GM12875 (cell line): ENCODE measurements at regions not wholly inside any gene's neighbourhood (a gene's known extent, or its start where the extent isn't known, plus 50 kb on each side); places are given as distances from the start of the nearest gene placed in this dataset.

ENCODE experiments used
- H3K4me3 ChIP-seq: one replicate; pipeline ENCODE4 v1.5.1; 2011; ENCODE audit warnings: low read depth, low read length, control low read depth
- TF ChIP-seq, protein P1 (sequence below): IDR thresholded peaks from 2 replicates; pipeline ENCODE4 v1.5.1; 2011; ENCODE audit warnings: low read depth, mild to moderate bottlenecking, control low read depth, inconsistent platforms, low read length, moderate library complexity, borderline replicate concordance; ENCODE audit not compliant: insufficient read depth

DNA sequence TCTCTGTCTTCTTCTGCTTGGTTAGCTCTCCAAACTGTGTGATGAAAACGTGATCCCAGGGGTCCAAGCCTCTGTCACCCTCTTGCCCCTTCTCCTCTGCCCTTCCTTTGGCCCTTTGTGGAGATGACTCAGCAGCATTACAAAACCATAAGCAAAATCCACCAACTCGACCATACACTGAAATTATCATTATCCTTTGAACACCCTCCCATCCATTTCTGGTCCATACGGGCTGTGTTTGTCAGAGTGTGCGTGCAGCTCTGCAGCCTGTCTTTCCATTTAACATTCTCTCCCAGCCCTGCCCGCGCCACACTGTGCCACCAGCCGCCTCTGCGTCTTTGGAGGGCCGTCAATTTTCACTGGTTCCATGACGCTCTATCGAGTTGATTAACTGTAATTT lies 69.2 kb downstream of the SLC25A47 start:
- TF ChIP-seq, protein P1, sequence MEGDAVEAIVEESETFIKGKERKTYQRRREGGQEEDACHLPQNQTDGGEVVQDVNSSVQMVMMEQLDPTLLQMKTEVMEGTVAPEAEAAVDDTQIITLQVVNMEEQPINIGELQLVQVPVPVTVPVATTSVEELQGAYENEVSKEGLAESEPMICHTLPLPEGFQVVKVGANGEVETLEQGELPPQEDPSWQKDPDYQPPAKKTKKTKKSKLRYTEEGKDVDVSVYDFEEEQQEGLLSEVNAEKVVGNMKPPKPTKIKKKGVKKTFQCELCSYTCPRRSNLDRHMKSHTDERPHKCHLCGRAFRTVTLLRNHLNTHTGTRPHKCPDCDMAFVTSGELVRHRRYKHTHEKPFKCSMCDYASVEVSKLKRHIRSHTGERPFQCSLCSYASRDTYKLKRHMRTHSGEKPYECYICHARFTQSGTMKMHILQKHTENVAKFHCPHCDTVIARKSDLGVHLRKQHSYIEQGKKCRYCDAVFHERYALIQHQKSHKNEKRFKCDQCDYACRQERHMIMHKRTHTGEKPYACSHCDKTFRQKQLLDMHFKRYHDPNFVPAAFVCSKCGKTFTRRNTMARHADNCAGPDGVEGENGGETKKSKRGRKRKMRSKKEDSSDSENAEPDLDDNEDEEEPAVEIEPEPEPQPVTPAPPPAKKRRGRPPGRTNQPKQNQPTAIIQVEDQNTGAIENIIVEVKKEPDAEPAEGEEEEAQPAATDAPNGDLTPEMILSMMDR = no peak
- H3K4me3 ChIP-seq = no peak overlapping the region

DNA sequence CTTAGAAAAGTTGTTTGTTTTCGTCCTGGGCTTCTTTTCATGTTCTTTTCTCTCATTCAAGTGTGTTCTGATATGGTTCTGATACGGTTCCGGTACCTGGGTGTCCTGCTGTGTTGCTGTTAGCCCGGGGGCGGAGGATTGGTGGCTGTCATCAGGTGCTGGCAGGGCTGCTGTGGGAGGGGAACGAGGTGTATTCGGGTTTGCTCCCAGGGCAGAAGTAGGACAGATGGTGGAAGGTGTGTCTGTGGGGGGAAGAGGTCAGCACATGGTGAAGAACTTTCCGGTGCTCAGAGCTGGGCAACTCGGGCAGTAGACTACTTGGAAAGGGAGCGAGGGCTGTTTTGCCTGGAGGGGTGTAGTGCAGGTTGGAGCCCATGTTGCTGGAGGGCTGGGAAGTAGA lies 70.2 kb downstream of the SLC25A47 start:
- H3K4me3 ChIP-seq = no peak overlapping the region
- TF ChIP-seq, protein P1 = no peak

DNA sequence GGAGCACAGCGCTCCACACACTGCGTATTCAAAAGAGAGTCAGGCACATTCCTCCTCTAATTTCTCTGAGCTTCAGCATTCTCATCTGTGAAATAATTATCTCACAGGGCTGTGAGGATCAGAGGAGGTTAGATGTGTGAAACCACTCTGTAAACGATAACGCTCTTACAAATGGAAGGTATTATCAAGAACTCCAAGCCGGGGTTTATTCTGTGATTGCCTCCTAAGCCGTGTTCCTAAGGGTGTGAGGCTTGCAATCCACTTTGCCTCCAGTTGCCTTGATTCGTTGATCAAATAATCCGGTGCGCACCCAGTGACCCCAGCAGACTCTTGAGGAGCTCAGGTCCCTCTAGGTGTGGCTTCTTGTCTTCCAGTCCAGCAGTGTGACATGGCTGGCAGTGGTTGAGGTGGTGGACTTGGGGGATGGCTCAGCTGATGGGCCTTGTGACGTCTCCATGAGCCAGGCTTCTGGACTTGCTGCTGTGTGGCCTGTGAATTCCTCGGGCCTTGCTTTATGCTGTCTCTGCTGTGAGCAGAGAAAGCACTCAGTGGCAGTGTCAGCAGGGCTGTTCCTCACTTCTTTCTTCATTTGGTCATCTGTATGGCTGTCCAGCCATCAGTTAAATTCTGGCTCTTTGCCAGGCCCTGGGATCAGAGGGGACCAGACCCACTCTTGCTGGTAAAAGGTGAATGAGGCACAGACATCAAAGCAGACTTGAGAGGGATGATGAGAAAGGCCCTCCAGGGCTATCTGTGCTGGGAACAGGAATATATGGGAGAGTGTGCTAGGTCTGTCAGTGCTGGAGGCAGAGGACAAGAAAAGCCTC lies 71.0 kb downstream of the SLC25A47 start:
- H3K4me3 ChIP-seq = no peak overlapping the region
- TF ChIP-seq, protein P1 = no peak

DNA sequence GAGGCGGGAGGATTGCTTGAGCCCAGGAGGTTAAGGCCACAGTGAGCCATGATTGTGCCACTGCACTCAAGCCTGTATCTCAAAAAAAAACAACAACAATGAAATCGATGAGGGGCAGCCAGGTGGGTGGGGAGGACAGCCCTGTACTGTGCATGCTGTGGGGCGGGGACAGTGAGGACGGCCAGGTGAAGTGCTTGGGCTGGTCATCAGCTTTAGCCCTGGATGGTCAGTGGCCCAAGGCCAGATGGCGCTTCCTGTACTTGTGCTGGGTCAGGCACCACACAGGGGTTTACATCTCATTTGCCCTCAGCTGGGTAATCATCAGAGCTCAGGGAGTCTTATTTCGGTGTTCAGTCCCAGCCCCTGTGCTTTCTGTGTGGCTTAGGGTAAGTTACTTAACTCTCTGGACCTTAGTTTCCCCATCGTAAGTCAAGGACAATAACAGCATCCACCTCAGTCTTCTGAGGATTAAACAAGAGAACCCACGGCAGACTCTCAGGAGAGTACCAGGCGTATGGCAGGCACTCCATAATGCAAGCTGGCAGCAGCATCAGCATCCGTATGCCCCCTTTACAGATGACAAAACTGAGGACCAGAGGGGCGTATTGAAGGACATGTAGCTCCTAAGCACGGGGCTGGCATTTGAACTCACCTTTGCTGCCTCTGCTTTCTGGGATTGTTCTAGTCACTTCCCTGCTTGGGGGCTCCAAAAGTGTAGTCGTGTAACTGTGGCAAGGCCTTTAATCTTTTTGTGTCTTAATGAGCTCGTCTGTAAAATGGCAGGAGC lies 71.9 kb downstream of the SLC25A47 start:
- TF ChIP-seq, protein P1 = no peak
- no peak overlapping the region for H3K4me3 ChIP-seq

DNA sequence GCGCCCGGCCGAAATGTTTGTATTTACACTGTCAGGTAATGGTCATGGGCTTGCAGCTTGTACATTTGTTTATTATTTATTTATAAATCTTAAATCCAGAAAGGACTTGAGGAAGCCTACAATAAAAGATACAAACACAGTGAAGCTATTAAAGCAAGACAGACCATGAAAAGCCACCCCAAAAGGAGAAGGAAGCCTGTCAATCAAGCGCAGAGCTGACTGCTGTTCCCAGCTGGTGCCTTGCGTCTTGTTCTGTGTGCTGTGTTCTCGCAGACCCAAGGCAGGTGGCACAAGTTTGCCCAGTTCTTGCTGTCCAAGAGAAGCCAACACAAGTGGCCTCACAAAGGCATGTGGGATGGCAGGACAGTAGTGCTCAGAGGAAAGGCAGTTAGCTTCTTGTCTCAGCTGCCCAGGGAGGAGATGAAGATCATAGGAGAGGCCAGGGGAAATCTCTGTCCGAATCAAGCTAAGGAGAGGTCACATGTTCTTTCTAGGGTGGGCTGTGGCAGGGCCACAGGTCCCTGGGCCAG lies 73.2 kb downstream of the SLC25A47 start:
- TF ChIP-seq, protein P1 = no peak
- H3K4me3 ChIP-seq = no peak overlapping the region

DNA sequence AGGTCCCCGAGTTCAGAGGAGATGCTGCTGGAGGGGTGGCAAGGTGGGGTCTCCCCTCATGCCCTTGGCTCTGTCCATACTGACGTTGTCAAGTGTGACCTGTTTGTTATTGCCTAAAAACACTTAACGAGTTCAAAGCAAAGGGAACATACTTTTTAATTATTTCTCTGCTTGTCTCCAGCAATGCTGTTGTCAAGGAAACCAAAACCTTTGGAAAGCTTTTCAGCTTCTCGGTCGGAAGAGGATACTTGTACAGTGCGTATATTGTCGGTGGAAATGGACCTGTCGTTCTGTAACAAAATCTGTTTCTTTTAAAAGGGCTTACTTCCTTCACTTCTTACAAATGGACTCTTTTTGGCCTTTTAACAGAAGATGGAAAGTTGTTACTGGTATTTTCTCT lies 73.9 kb downstream of the SLC25A47 start:
- TF ChIP-seq, protein P1 = no peak
- no peak overlapping the region for H3K4me3 ChIP-seq

DNA sequence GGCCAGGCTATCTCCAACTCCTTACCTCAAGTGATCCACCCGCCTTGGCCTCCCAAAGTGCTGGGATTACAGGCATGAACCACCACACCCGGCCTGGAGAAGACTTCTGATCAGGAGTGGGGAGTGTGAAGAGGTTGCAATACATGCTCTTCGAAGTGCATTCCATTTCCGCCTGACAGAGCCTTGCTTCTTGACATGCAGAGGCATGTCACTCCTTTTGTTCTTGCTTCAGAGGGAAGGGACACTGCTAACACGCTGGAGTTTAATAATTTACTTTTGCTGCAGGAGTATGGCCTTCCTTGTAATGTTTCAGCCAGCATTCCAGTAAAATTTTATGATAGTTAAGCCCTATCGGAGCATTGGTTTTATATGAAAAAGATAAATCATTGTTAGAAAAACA lies 74.9 kb downstream of the SLC25A47 start:
- no peak overlapping the region for H3K4me3 ChIP-seq
- TF ChIP-seq, protein P1 = no peak
